Osteocyte (in vitro differentiated cells): ENCODE measurements at regions not wholly inside any gene's neighbourhood (a gene's known extent, or its start where the extent isn't known, plus 50 kb on each side); places are given as distances from the start of the nearest gene placed in this dataset.
A peak's percentile ranks its signal among the peaks of the same experiment; 100 is the strongest.

ENCODE experiments used
- DNase-seq: peaks from one replicate; pipeline ENCODE4 v3.0.0; 2021; ENCODE audit warnings: mixed read lengths; ENCODE audit not compliant: unreplicated experiment; ENCODE audit errors: extremely low spot score
- H3K27ac Mint-ChIP-seq: one replicate; pipeline ENCODE4 v1.8.0; 2021; ENCODE audit warnings: mild to moderate bottlenecking, mixed read lengths; ENCODE audit not compliant: unreplicated experiment
- H3K27me3 Mint-ChIP-seq: one replicate; pipeline ENCODE4 v1.8.0; 2021; ENCODE audit warnings: mixed read lengths; ENCODE audit not compliant: unreplicated experiment
- H3K36me3 Mint-ChIP-seq: one replicate; pipeline ENCODE4 v1.8.0; 2021; ENCODE audit warnings: mixed read lengths; ENCODE audit not compliant: unreplicated experiment
- H3K4me1 Mint-ChIP-seq: one replicate; pipeline ENCODE4 v1.8.0; 2021; ENCODE audit warnings: mixed read lengths; ENCODE audit not compliant: unreplicated experiment
- H3K4me3 Mint-ChIP-seq: one replicate; pipeline ENCODE4 v1.8.0; 2021; ENCODE audit warnings: mild to moderate bottlenecking, moderate library complexity, mixed read lengths; ENCODE audit not compliant: unreplicated experiment
- H3K9me3 Mint-ChIP-seq: one replicate; pipeline ENCODE4 v1.8.0; 2021; ENCODE audit warnings: mixed read lengths; ENCODE audit not compliant: unreplicated experiment
- TF ChIP-seq, protein P1 (sequence below): fragments of 200-600 bp; sonication (generic); IDR thresholded peaks from 2 replicates; pipeline ENCODE4 v1.5.0; 2021; ENCODE audit warnings: antibody characterized with exemption, mild to moderate bottlenecking, moderate library complexity

DNA sequence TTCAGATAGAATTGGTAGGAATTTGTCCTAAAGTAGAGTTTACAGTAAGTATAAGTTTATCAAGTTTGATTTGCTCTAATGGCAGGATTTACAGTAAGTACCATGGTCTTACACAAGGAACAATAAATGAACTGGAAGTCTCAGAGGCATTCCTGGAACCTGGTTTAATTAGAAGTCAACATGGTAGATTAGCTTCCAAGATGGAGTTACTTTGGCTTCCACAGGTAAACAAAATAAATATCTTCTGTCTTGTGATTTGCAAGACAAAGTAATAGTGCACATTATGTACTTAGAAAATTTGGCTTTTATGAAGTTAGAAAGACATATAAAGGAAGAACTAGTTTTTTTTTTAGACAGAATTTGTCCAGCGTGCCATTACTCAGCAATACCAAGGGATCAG, 190.7 kb downstream of the GLUD2 start:
- Mint-ChIP-seq H3K9me3 (peaks cover 38% of the 10 kb centered on the region), H3K4me1 (no peaks in the 10 kb centered on the region), H3K4me3 (no peak overlapping the region), H3K27me3 (no peaks in the 10 kb centered on the region), H3K27ac (no peak overlapping the region), H3K36me3 (no peaks in the 10 kb centered on the region)
- TF ChIP-seq, protein P1, sequence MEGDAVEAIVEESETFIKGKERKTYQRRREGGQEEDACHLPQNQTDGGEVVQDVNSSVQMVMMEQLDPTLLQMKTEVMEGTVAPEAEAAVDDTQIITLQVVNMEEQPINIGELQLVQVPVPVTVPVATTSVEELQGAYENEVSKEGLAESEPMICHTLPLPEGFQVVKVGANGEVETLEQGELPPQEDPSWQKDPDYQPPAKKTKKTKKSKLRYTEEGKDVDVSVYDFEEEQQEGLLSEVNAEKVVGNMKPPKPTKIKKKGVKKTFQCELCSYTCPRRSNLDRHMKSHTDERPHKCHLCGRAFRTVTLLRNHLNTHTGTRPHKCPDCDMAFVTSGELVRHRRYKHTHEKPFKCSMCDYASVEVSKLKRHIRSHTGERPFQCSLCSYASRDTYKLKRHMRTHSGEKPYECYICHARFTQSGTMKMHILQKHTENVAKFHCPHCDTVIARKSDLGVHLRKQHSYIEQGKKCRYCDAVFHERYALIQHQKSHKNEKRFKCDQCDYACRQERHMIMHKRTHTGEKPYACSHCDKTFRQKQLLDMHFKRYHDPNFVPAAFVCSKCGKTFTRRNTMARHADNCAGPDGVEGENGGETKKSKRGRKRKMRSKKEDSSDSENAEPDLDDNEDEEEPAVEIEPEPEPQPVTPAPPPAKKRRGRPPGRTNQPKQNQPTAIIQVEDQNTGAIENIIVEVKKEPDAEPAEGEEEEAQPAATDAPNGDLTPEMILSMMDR: no peak
- DNase-seq: no peak

DNA sequence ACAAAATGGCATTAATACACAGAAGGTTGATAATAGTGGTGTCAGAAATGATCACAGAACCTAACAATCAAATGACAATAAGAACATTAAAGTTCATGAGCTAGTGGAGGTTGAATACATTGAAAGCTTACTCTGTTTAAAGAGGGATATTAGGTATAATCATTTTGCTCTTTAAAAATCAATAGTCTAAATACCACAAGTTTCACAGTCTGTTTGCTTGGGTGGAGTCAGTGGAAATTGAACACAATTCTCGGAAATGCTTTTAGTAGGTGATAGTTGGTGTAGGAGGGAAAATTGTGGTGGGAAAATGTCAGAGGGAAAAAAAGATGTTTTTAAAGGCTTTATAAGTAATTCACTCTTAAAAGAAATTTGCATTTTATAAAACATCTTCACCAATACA, 197.1 kb downstream of the GLUD2 start:
- Mint-ChIP-seq H3K36me3 (no peaks in the 10 kb centered on the region), H3K4me1 (no peaks in the 10 kb centered on the region), H3K27me3 (no peaks in the 10 kb centered on the region), H3K4me3 (no peak overlapping the region), H3K27ac (no peak overlapping the region), H3K9me3 (peaks cover 16% of the 10 kb centered on the region)
- TF ChIP-seq, protein P1: no peak
- DNase-seq: no peak

DNA sequence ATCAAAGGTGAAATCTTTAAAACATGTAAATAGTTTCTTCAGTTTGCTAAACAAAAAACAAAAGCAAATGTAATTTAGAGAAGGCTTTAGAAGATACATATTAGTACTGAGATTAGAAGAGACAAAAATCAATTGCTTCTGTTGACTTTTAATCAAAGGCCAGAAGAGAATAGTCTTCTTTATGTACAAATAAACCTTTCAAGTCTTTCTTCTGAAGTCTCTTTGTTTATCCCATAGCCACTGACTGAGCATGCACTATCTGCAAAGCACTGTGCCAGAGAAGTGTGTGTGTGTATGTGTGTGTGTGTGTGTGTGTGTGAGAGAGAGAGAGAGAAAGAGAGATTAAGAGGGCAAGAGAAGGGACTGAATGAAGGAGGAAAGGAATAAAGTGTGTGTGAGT, 198.4 kb downstream of the GLUD2 start:
- H3K27me3 Mint-ChIP-seq: no peaks in the 10 kb centered on the region
- no peaks in the 10 kb centered on the region for H3K4me1 Mint-ChIP-seq
- H3K36me3 Mint-ChIP-seq: no peaks in the 10 kb centered on the region
- H3K9me3 Mint-ChIP-seq: peaks cover 21% of the 10 kb centered on the region
- H3K27ac Mint-ChIP-seq: no peak overlapping the region
- no peak for DNase-seq
- H3K4me3 Mint-ChIP-seq: no peak overlapping the region
- TF ChIP-seq, protein P1: no peak

DNA sequence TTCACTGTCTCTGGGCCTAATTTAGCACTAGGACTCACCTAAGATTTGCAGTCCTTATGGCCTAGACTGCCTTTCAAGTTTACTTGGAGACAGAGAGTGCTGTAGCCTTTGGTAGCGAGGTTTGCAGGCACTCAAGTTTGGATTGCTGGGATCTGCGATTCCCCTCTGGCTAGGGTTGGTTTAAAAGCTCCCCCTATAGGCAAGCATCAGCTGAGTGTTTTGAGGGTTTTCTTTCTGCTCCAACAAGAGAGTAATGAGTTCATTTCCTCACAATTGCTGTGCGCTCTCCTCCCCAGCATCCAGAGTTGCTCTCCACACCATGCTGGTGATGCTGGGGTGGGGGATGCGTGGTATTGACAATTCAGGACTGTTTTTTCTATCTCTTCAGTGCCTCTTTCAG, 206.9 kb downstream of the GLUD2 start:
- Mint-ChIP-seq H3K4me3 (no peak overlapping the region), H3K27me3 (no peaks in the 10 kb centered on the region), H3K9me3 (peaks cover 14% of the 10 kb centered on the region), H3K4me1 (no peaks in the 10 kb centered on the region), H3K36me3 (no peaks in the 10 kb centered on the region), H3K27ac (no peak overlapping the region)
- TF ChIP-seq, protein P1: peak; percentile 10
- DNase-seq: no peak

DNA sequence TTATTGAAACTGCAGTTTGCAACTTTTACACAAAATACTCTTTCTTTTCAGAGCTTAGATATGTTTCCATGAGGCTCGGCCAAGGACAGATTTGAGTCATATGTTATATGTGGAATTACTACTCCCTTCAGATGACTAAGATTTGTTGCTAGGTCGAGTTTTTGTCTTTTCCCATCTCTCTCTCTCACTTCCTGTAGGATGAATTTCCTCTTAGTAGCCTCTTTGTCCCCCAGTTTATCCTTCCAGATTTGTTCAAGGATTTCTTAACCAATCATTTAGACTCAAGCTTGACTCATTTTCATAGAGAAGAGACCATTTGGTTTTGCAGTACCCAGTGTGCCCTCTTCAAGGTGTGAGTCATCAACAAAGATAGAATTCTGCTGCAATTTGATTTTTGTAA, 209.2 kb downstream of the GLUD2 start:
- Mint-ChIP-seq H3K36me3 (no peaks in the 10 kb centered on the region), H3K4me1 (no peaks in the 10 kb centered on the region), H3K4me3 (no peak overlapping the region), H3K9me3 (peaks cover 4% of the 10 kb centered on the region), H3K27ac (no peak overlapping the region), H3K27me3 (no peaks in the 10 kb centered on the region)
- TF ChIP-seq, protein P1: no peak
- no peak for DNase-seq
